Peyer's patch (tissue), 4 donors: ENCODE measurements at regions not wholly inside any gene's neighbourhood (a gene's known extent, or its start where the extent isn't known, plus 50 kb on each side); places are given as distances from the start of the nearest gene placed in this dataset.

Experiments
- POLR2A ChIP-seq, 2 donors: fragments of 450-650 bp; IDR thresholded peaks; one replicate each; pipeline ENCODE4 v1.5.1; 2017; ENCODE audit warnings: antibody characterized with exemption in 2 of 2, mild to moderate bottlenecking in 2 of 2, moderate library complexity in 2 of 2
- TF ChIP-seq, protein P1 (sequence below), 6 experiments: fragments of 450-650 bp in 4 of 6; fragments of 200-600 bp in 2 of 6; sonication (generic) in 1 of 6; IDR thresholded peaks; one replicate each; pipeline ENCODE4 v1.5.1; 2017 to 2019; ENCODE audit warnings: antibody characterized with exemption in 6 of 6, mild to moderate bottlenecking in 3 of 6, moderate library complexity in 1 of 6

DNA sequence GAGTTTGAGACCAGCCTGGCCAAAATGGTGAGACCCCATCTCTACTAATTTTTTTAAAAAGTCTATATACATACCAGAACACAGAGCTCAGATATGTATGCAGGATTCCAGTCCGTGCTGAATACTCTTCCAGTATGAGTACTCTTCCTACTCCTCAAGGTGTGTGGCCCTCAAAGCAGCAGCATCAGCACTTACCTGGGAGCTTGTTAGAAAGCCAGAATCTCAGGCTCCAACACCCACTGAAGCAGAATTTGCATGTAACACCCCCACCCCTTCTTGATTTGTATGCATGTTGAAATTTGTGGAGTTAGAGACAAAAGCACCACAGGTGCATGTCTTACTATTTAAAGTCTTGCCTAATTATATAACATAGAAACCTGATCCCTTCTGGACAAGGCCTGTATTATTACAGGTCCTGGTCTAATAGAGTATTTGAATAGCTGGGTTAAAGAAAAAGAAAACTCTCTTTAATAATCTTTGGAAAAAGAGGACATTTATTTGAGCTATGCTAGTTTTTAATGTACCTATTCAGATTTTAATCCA lies 50.3 kb upstream of the NFE2L2 start:
- TF ChIP-seq, protein P1, sequence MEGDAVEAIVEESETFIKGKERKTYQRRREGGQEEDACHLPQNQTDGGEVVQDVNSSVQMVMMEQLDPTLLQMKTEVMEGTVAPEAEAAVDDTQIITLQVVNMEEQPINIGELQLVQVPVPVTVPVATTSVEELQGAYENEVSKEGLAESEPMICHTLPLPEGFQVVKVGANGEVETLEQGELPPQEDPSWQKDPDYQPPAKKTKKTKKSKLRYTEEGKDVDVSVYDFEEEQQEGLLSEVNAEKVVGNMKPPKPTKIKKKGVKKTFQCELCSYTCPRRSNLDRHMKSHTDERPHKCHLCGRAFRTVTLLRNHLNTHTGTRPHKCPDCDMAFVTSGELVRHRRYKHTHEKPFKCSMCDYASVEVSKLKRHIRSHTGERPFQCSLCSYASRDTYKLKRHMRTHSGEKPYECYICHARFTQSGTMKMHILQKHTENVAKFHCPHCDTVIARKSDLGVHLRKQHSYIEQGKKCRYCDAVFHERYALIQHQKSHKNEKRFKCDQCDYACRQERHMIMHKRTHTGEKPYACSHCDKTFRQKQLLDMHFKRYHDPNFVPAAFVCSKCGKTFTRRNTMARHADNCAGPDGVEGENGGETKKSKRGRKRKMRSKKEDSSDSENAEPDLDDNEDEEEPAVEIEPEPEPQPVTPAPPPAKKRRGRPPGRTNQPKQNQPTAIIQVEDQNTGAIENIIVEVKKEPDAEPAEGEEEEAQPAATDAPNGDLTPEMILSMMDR (IDR thresholded peaks at IDR 0.05): no peak
- TF ChIP-seq POLR2A (IDR thresholded peaks at IDR 0.05): no peak
